ENCODE measurements at regions not wholly inside any gene's neighbourhood (a gene's known extent, or its start where the extent isn't known, plus 50 kb on each side); places are given as distances from the start of the nearest gene placed in this dataset.

DNA sequence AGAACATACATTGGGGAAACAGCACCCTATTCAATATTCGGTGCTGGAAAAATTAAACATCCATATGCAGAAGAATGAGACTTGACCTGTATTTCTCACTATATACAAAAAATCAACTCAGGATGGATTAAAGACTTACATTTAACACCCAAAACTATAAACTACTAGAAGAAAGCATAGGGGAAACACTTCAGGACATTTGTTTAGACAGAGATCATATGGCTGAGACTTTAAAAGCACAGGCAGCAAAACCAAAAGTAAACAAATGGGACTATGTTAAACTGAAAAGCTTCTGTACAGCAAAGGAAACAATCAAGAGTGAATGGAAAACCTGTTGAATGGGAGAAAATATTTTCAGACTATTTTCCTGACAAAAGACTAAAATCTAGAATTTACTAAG lies 1694.1 kb upstream of the CELF4 start:
- TF ChIP-seq POLR2A (IDR thresholded peaks at IDR 0.05), result no peak
- no peak for TF ChIP-seq CTCF (IDR thresholded peaks at IDR 0.05)

Measured in testis (tissue), 2 donors.